Type B pancreatic cell (in vitro differentiated cells): ENCODE measurements at regions not wholly inside any gene's neighbourhood (a gene's known extent, or its start where the extent isn't known, plus 50 kb on each side); places are given as distances from the start of the nearest gene placed in this dataset.

Source experiments
- DNase-seq: peaks from one replicate; pipeline ENCODE4 v3.0.0; 2021; ENCODE audit warnings: mixed read lengths; ENCODE audit not compliant: unreplicated experiment; ENCODE audit errors: extremely low spot score
- H3K27ac Mint-ChIP-seq: 2 replicates; pipeline ENCODE4 v1.8.0; 2021; ENCODE audit warnings: mild to moderate bottlenecking, mixed read lengths
- H3K27me3 Mint-ChIP-seq: 2 replicates; pipeline ENCODE4 v1.8.0; 2021; ENCODE audit warnings: mixed read lengths
- H3K36me3 Mint-ChIP-seq: 2 replicates; pipeline ENCODE4 v1.8.0; 2021; ENCODE audit warnings: mixed read lengths
- H3K4me1 Mint-ChIP-seq: one replicate; pipeline ENCODE4 v1.8.0; 2021; ENCODE audit warnings: mixed read lengths; ENCODE audit not compliant: unreplicated experiment
- H3K4me3 Mint-ChIP-seq: 2 replicates; pipeline ENCODE4 v1.8.0; 2021; ENCODE audit warnings: mild to moderate bottlenecking, mixed read lengths
- H3K9me3 Mint-ChIP-seq: 2 replicates; pipeline ENCODE4 v1.8.0; 2021; ENCODE audit warnings: mixed read lengths
- CTCF ChIP-seq: fragments of 200-600 bp; sonication (generic); conservative IDR thresholded peaks from 2 replicates; pipeline ENCODE4 v1.5.0; 2021; ENCODE audit warnings: antibody characterized with exemption, mild to moderate bottlenecking

- DNase-seq = no peak
- Mint-ChIP-seq H3K27me3 (peaks cover 3% of the 10 kb centered on the region), H3K27ac (no peak overlapping the region), H3K4me1 (peaks cover 9% of the 10 kb centered on the region), H3K4me3 (no peak overlapping the region), H3K9me3 (peaks cover 4% of the 10 kb centered on the region), H3K36me3 (no peaks in the 10 kb centered on the region)
- TF ChIP-seq CTCF = no peak
Observed at GRCh38 chr9:1957856-1958255, 57.3 kb upstream of the SMARCA2 start.

DNA sequence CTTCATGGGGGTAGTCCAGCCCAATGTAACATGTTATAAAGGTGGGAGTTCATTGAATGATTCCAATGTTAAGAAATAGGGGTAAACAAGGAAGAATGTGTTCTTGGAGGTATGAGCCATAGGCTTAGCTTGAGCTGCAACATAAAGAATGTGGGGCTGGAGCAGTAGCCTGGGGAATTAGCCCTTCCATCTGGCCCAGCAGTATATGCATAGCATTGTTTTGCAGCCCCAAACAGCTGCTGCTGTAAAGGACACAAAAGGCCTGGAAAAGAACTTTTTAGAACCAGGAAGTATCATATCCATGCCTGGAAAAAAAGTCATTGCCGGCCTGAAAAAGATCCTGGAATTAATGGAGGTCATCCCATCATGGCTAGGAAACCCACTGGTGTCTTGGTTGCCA lies 55.8 kb upstream of the SMARCA2 start:
- Mint-ChIP-seq H3K9me3 (peaks cover 4% of the 10 kb centered on the region), H3K27ac (peak overlapping the region; percentile 21), H3K4me3 (no peak overlapping the region), H3K27me3 (no peaks in the 10 kb centered on the region), H3K36me3 (no peaks in the 10 kb centered on the region), H3K4me1 (peaks cover 10% of the 10 kb centered on the region)
- TF ChIP-seq CTCF = no peak
- no peak for DNase-seq

GRCh38 chr9:1960342-1961042 lies 54.7 kb upstream of the SMARCA2 start:
- Mint-ChIP-seq H3K9me3 (peaks cover 4% of the 10 kb centered on the region), H3K4me1 (peaks cover 10% of the 10 kb centered on the region), H3K27me3 (no peaks in the 10 kb centered on the region), H3K36me3 (no peaks in the 10 kb centered on the region), H3K4me3 (no peak overlapping the region), H3K27ac (no peak overlapping the region)
- no peak for DNase-seq
- no peak for TF ChIP-seq CTCF

DNA sequence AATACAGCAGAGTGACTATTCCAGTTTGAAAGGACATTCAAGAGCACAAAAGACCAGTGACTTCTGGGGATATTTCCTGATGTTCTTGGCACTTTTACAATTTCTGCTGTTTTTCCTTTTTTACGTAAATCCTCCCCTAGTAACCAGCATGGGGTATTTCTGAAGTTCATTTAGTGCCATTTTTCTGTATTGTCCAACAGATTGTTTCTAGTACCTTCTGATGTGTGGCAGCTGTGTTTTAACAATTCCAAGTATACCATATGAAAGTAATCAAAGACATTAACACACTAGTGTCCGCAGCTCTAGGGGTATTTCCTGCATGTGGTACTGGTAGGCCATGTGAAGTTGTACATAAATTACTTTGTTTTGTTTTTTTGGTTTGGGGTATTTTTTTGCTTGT lies 53.0 kb upstream of the SMARCA2 start:
- TF ChIP-seq CTCF = no peak
- no peak for DNase-seq
- no peaks in the 10 kb centered on the region for H3K9me3 Mint-ChIP-seq
- no peaks in the 10 kb centered on the region for H3K36me3 Mint-ChIP-seq
- no peak overlapping the region for H3K27ac Mint-ChIP-seq
- peaks cover 10% of the 10 kb centered on the region for H3K4me1 Mint-ChIP-seq
- no peaks in the 10 kb centered on the region for H3K27me3 Mint-ChIP-seq
- H3K4me3 Mint-ChIP-seq = no peak overlapping the region

DNA sequence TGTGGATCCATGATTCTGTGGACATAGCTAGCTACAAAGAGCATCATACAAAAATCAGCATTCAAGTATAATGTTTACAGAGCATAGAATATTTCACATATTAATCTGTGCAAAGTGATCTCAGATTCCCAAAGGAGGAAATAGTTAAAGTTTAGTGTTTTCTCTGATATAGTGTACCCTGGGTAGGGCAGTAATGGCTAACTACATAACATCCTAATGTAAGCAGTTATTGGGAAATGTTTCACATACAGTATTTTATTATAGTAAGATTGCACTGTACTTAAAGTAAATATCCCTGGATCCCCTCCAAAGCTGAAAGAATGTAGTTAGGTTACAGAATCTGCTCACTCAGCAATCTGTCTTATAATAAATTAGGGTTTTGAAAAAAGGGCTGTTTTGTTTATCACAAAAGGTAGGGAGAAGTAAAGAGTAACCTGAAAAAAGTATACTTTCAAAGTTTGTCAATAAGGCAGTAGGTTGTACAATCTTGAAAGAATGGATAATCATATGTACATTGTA lies 52.5 kb upstream of the SMARCA2 start:
- H3K36me3 Mint-ChIP-seq = no peaks in the 10 kb centered on the region
- H3K4me1 Mint-ChIP-seq = peaks cover 10% of the 10 kb centered on the region
- TF ChIP-seq CTCF = no peak
- no peak for DNase-seq
- no peaks in the 10 kb centered on the region for H3K9me3 Mint-ChIP-seq
- no peak overlapping the region for H3K27ac Mint-ChIP-seq
- H3K27me3 Mint-ChIP-seq = no peaks in the 10 kb centered on the region
- no peak overlapping the region for H3K4me3 Mint-ChIP-seq

DNA sequence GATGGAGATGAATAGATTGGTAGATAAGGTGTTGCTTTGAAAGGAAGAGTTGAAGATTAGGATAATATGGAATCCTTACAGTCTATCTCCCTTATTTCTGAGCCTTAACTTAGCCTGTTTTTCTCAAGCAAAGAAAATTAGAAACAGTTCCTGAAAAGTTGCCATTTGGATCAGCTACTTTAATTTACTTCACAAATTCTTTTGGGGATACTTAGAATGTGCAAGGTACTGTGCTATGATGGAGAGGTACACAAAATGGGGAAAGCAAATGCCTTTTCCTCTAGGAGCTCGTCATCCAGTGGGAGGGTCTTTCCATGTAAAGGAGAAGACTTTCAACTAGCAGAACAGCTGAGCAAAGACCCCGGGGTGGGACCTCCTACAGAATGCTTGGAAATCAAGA lies 51.1 kb upstream of the SMARCA2 start:
- DNase-seq = no peak
- H3K9me3 Mint-ChIP-seq = no peaks in the 10 kb centered on the region
- no peak for TF ChIP-seq CTCF
- H3K27me3 Mint-ChIP-seq = no peaks in the 10 kb centered on the region
- no peak overlapping the region for H3K27ac Mint-ChIP-seq
- no peak overlapping the region for H3K4me3 Mint-ChIP-seq
- H3K36me3 Mint-ChIP-seq = no peaks in the 10 kb centered on the region
- peaks cover 10% of the 10 kb centered on the region for H3K4me1 Mint-ChIP-seq
